Testis (tissue), 2 donors: ENCODE measurements at regions not wholly inside any gene's neighbourhood (a gene's known extent, or its start where the extent isn't known, plus 50 kb on each side); places are given as distances from the start of the nearest gene placed in this dataset.

Source experiments
- DNase-seq: peaks from one replicate; pipeline ENCODE4 v3.0.0-alpha.2; 2019
- H3K27ac ChIP-seq, 2 donors: fragments of 200-600 bp; sonication (generic); one replicate each; pipeline ENCODE4 v1.5.1; 2019
- H3K27me3 ChIP-seq: fragments of 200-600 bp; sonication (generic); one replicate; pipeline ENCODE4 v1.5.1; 2019
- H3K36me3 ChIP-seq: fragments of 200-600 bp; sonication (generic); one replicate; pipeline ENCODE4 v1.5.1; 2017; ENCODE audit warnings: low read depth; ENCODE audit errors: missing control alignments
- H3K4me1 ChIP-seq: fragments of 200-600 bp; sonication (generic); one replicate; pipeline ENCODE4 v1.5.1; 2019
- H3K4me3 ChIP-seq, 2 donors: fragments of 200-600 bp; sonication (generic); one replicate each; pipeline ENCODE4 v1.5.1; 2017 to 2019
- H3K9me3 ChIP-seq: fragments of 200-600 bp; sonication (generic); one replicate; pipeline ENCODE4 v1.5.1; 2017
- CTCF ChIP-seq, 3 experiments: fragments of 450-650 bp in 2 of 3; fragments of 200-600 bp in 1 of 3; sonication (generic) in 1 of 3; IDR thresholded peaks; one replicate each; pipeline ENCODE4 v1.5.1; 2016 to 2019; ENCODE audit warnings: antibody characterized with exemption in 3 of 3, mild to moderate bottlenecking in 2 of 3, moderate library complexity in 1 of 3
- POLR2A ChIP-seq: fragments of 450-650 bp; IDR thresholded peaks from one replicate; pipeline ENCODE4 v1.6.1; 2017; ENCODE audit warnings: antibody characterized with exemption, mild to moderate bottlenecking, moderate library complexity
- WGBS, 2 donors: methylation state at CpG; one replicate each; pipeline ENCODE4 v1.1.5; 2018; 5-methylcytosine and 5-hydroxymethylcytosine counted together
- intact Hi-C: fragments of 100-400 bp; cut with DNase I; formaldehyde crosslinking; loops from one replicate; pipeline ENCODE4 v1.15.1; 2023; ENCODE audit warnings: low total_unique reads

GRCh38 chr9:3762076-3762475 lies 236.3 kb upstream of the RFX3 start:
- no peaks in the 10 kb centered on the region for H3K27me3 ChIP-seq
- intact Hi-C loops: no loop called here
- no peaks in the 10 kb centered on the region for H3K36me3 ChIP-seq
- H3K27ac ChIP-seq: no peak overlapping the region
- WGBS, 2 donors: 60 to 62% methylated on average over 3 of the region's 3 CpGs
- TF ChIP-seq CTCF (IDR thresholded peaks at IDR 0.05) (no peak), POLR2A (no peak)
- H3K4me3 ChIP-seq: no peak overlapping the region
- H3K9me3 ChIP-seq: no peaks in the 10 kb centered on the region
- DNase-seq: no peak
- H3K4me1 ChIP-seq: no peaks in the 10 kb centered on the region

GRCh38 chr9:3760031-3760430 lies 234.2 kb upstream of the RFX3 start:
- no peak for TF ChIP-seq POLR2A
- no peak for TF ChIP-seq CTCF (IDR thresholded peaks at IDR 0.05)
- no peak for DNase-seq
- H3K9me3 ChIP-seq: no peaks in the 10 kb centered on the region
- intact Hi-C loops: no loop called here
- no peak overlapping the region for H3K4me3 ChIP-seq
- no peaks in the 10 kb centered on the region for H3K36me3 ChIP-seq
- no peaks in the 10 kb centered on the region for H3K4me1 ChIP-seq
- H3K27ac ChIP-seq: no peak overlapping the region
- H3K27me3 ChIP-seq: no peaks in the 10 kb centered on the region
- 55 to 71% methylated on average over 4 of the region's 4 CpGs for WGBS, 2 donors

GRCh38 chr9:3758816-3759576 lies 233.2 kb upstream of the RFX3 start:
- TF ChIP-seq POLR2A (no peak), CTCF (IDR thresholded peaks at IDR 0.05) (no peak)
- WGBS, 2 donors: 76 to 77% methylated on average over 5 of the region's 5 CpGs
- DNase-seq: no peak
- H3K9me3 ChIP-seq: no peaks in the 10 kb centered on the region
- intact Hi-C loops: no loop called here
- no peaks in the 10 kb centered on the region for H3K4me1 ChIP-seq
- no peaks in the 10 kb centered on the region for H3K27me3 ChIP-seq
- no peak overlapping the region for H3K4me3 ChIP-seq
- H3K36me3 ChIP-seq: no peaks in the 10 kb centered on the region
- no peak overlapping the region for H3K27ac ChIP-seq

GRCh38 chr9:3756071-3756470 lies 230.3 kb upstream of the RFX3 start:
- Histone ChIP-seq H3K27ac (no peak overlapping the region), H3K9me3 (no peaks in the 10 kb centered on the region), H3K4me3 (no peak overlapping the region), H3K27me3 (no peaks in the 10 kb centered on the region), H3K4me1 (peaks cover under 1% of the 10 kb centered on the region), H3K36me3 (no peaks in the 10 kb centered on the region)
- no peak for DNase-seq
- 87 to 89% methylated on average over 3 of the region's 3 CpGs for WGBS, 2 donors
- intact Hi-C loops: no loop called here
- TF ChIP-seq CTCF (IDR thresholded peaks at IDR 0.05) (no peak), POLR2A (no peak)
